Activated CD8-positive, alpha-beta T cell treated with anti-CD3 and anti-CD28 coated beads for 36 hours (primary cell): ENCODE measurements at regions not wholly inside any gene's neighbourhood (a gene's known extent, or its start where the extent isn't known, plus 50 kb on each side); places are given as distances from the start of the nearest gene placed in this dataset.

ENCODE experiments used
- ATAC-seq: fragments of 200-7000 bp; cut with Tn5 transposase; one replicate; pipeline ENCODE4 v1.10.0; 2021; ENCODE audit warnings: mild to moderate bottlenecking, moderate library complexity
- CTCF ChIA-PET: fragments of 350-600 bp; sonication (Branson Sonifier 250); formaldehyde crosslinking; loops from one replicate; lab custom pipeline; 2021; ENCODE audit warnings: antibody characterized with exemption; lab: Charles Lee
- POLR2A ChIA-PET: fragments of 350-600 bp; sonication (Branson Sonifier 250); formaldehyde crosslinking; loops from one replicate; lab custom pipeline; 2021; ENCODE audit warnings: antibody characterized with exemption; lab: Charles Lee
- DNase-seq: peaks from one replicate; pipeline ENCODE4 v3.0.0-alpha.2; 2020
- H3K27ac Mint-ChIP-seq: one replicate; pipeline ENCODE4 v1.8.0; 2021; ENCODE audit warnings: mild to moderate bottlenecking, mixed read lengths
- H3K27me3 Mint-ChIP-seq: one replicate; pipeline ENCODE4 v1.8.0; 2021; ENCODE audit warnings: mixed read lengths
- H3K36me3 Mint-ChIP-seq: one replicate; pipeline ENCODE4 v1.8.0; 2021; ENCODE audit warnings: low read depth, mixed read lengths
- H3K4me1 Mint-ChIP-seq: one replicate; pipeline ENCODE4 v1.8.0; 2021; ENCODE audit warnings: low read depth, mixed read lengths
- H3K4me3 Mint-ChIP-seq: one replicate; pipeline ENCODE4 v1.8.0; 2021; ENCODE audit warnings: mild to moderate bottlenecking, moderate library complexity, mixed read lengths
- H3K9me3 Mint-ChIP-seq: one replicate; pipeline ENCODE4 v1.8.0; 2021; ENCODE audit warnings: mixed read lengths
- CTCF ChIP-seq: fragments of 200-600 bp; IDR thresholded peaks from one replicate; pipeline ENCODE4 v1.8.0; 2022; ENCODE audit warnings: antibody characterized with exemption, mild to moderate bottlenecking
- intact Hi-C: fragments of 100-400 bp; cut with micrococcal nuclease; formaldehyde crosslinking; loops from one replicate; pipeline ENCODE4 v1.10.0; 2022

GRCh38 chr4:147340111-147340510 is 140.8 kb upstream of the EDNRA start:
- intact Hi-C loops = no loop called here
- POLR2A ChIA-PET = no interaction called here
- no peak for TF ChIP-seq CTCF

GRCh38 chr4:147340591-147341120 is 140.2 kb upstream of the EDNRA start:
- ChIA-PET POLR2A (no interaction called here), CTCF (no interaction called here)

More at GRCh38 chr4:147340111-147340510, 140.8 kb upstream of the EDNRA start:
- Mint-ChIP-seq H3K27ac (no peak overlapping the region), H3K36me3 (no peaks in the 10 kb centered on the region), H3K4me3 (no peak overlapping the region), H3K9me3 (peaks cover 2% of the 10 kb centered on the region), H3K4me1 (no peaks in the 10 kb centered on the region), H3K27me3 (no peaks in the 10 kb centered on the region)
- ATAC-seq (no peak), DNase-seq (no peak)
- CTCF ChIA-PET = no interaction called here

GRCh38 chr4:147343692-147344091 is 137.2 kb upstream of the EDNRA start:
- no peak overlapping the region for H3K27ac Mint-ChIP-seq
- no peak for ATAC-seq

More at GRCh38 chr4:147340591-147341120, 140.2 kb upstream of the EDNRA start:
- intact Hi-C loops = no loop called here
- Mint-ChIP-seq H3K4me3 (no peak overlapping the region), H3K27me3 (no peaks in the 10 kb centered on the region), H3K27ac (no peak overlapping the region), H3K9me3 (peaks cover 2% of the 10 kb centered on the region), H3K36me3 (no peaks in the 10 kb centered on the region), H3K4me1 (no peaks in the 10 kb centered on the region)
- ATAC-seq (no peak), DNase-seq (no peak)
- no peak for TF ChIP-seq CTCF

GRCh38 chr4:147345662-147346061 is 135.2 kb upstream of the EDNRA start:
- H3K4me3 Mint-ChIP-seq = no peak overlapping the region
- H3K27me3 Mint-ChIP-seq = peaks cover 2% of the 10 kb centered on the region
- POLR2A ChIA-PET = no interaction called here
- no peak for ATAC-seq
- H3K9me3 Mint-ChIP-seq = peaks cover 2% of the 10 kb centered on the region
- H3K27ac Mint-ChIP-seq = no peak overlapping the region
- no peak for TF ChIP-seq CTCF
- intact Hi-C loops = no loop called here
- DNase-seq = no peak
- CTCF ChIA-PET = no interaction called here
- no peaks in the 10 kb centered on the region for H3K4me1 Mint-ChIP-seq
- H3K36me3 Mint-ChIP-seq = no peaks in the 10 kb centered on the region

More at GRCh38 chr4:147343692-147344091, 137.2 kb upstream of the EDNRA start:
- no peak for TF ChIP-seq CTCF
- Mint-ChIP-seq H3K36me3 (no peaks in the 10 kb centered on the region), H3K9me3 (peaks cover 2% of the 10 kb centered on the region), H3K27me3 (peaks cover 1% of the 10 kb centered on the region), H3K4me1 (no peaks in the 10 kb centered on the region), H3K4me3 (no peak overlapping the region)
- ChIA-PET CTCF (no interaction called here), POLR2A (interaction anchor here (1.2 kb wide), 1 partner anchor 9 kb away, joined by 3 read pairs; no protein-coding TSS in a partner anchor)
- intact Hi-C loops = no loop called here
- no peak for DNase-seq

GRCh38 chr4:147347217-147347616 is 133.7 kb upstream of the EDNRA start:
- ATAC-seq (no peak), DNase-seq (no peak)
- Mint-ChIP-seq H3K27ac (no peak overlapping the region), H3K27me3 (peaks cover 2% of the 10 kb centered on the region), H3K4me1 (no peaks in the 10 kb centered on the region), H3K36me3 (no peaks in the 10 kb centered on the region), H3K9me3 (peaks cover 2% of the 10 kb centered on the region), H3K4me3 (no peak overlapping the region)
- intact Hi-C loops = no loop called here
- ChIA-PET CTCF (no interaction called here), POLR2A (no interaction called here)
- no peak for TF ChIP-seq CTCF
